HG02623 (cell line): ENCODE measurements at regions not wholly inside any gene's neighbourhood (a gene's known extent, or its start where the extent isn't known, plus 50 kb on each side); places are given as distances from the start of the nearest gene placed in this dataset.
A peak's percentile ranks its signal among the peaks of the same experiment; 100 is the strongest.
"Not testable (repeated sequence)": the region's sequence is repeated elsewhere in the genome, so short reads cannot be mapped to it uniquely, and the experiment has no call there.

Experiments
- ATAC-seq: cut with Tn5 transposase; IDR thresholded peaks from one replicate; pipeline ENCODE4 v1.9.1; 2021; ENCODE audit warnings: moderate library complexity; ENCODE audit not compliant: unreplicated experiment

DNA sequence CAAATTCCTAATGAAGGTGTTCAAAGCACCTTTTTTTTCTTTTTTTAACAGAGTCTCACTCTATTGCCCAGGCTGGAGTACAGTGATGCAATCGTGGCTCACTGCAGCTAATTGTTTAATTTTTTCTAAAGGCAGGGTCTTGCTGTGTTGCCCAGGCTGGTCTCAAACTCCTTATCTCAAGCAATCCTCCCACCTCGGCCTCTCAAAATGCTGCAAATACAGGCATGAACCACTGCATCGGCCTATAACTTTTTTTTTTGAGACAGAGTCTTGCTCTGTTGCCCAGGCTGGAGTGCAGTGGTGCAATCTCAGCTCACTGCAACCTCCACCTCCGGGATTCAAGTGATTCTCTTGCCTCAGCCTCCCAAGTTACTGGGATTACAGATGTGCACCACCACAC is 113.9 kb upstream of the CXADR start:
- ATAC-seq = not testable (repeated sequence)

DNA sequence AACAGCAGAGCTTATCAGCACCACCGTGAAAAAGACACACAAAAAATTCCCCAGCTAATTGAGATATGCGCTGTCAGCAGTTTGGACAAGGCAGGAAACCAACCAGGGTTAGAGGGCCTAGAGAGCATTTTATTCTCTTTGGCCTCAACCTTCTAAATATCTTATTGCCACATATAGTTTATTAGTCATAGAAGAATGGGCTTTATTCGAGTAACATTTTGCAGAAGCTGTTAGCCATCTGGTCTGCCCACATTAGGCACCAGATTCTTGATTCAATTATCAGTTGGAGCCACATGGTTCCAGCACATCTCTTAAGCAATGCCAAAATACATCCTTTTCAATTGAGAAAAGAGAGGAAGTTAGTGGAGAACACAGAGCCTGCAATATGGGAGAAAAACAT is 109.9 kb upstream of the CXADR start:
- ATAC-seq = no peak

GRCh38 chr21:17406202-17406601 is 106.6 kb upstream of the CXADR start:
- ATAC-seq = no peak

DNA sequence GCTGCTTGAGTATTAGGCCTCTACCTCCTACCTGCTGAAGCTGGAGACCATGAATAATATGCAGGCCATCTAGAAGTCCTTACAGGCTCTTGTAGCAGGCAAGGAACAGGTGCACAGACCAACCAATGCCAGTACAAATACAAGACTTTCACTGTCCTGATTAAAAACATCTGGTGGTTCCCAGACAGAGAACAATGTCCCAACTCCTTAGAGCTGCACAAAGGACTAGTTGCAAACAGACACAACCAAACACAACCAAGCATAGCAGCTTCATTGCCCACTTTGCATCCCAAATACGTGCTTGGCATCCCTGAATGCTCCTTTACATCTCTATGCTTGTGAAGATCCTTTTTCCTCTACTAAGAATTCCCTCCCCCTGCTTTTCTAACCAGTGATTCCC is 98.1 kb upstream of the CXADR start:
- no peak for ATAC-seq

DNA sequence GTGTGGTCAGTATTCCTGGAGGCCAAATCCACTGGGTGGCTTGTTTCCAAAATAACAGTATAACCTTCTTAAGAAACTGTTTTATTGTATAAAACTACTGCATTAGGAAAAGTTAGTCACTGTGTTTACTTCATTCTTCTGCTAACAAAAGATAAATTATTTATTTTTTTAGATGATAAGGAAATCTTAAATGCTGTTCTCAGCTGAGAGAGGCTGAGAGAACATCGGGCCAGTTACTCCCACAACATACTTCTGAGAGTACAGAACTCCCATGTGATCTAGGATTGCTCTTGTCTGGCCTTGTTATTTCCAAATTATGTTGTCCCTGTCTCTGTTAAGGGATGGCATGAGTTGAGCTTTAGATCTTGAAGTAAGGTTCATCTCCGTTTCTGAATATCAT is 96.7 kb upstream of the CXADR start:
- ATAC-seq = no peak

DNA sequence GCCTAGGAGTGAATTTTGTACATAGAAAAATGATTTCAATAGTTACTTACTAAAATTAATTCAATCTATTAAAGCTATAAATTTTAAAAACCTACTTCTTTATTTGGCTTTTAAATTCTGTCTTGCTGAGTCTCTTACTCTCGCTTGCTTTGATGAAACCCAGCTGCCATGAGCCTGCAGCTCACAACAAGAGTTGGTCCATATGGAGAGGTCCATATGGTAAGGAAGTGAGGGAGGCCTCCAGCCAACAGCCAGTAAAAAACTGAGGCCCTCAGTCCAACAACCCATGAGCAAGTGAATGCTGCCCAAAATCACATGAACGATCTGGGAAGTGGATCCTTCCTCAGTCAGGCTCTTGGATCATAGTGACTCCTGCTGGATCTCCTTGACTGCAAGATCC is 89.9 kb upstream of the CXADR start:
- no peak for ATAC-seq

DNA sequence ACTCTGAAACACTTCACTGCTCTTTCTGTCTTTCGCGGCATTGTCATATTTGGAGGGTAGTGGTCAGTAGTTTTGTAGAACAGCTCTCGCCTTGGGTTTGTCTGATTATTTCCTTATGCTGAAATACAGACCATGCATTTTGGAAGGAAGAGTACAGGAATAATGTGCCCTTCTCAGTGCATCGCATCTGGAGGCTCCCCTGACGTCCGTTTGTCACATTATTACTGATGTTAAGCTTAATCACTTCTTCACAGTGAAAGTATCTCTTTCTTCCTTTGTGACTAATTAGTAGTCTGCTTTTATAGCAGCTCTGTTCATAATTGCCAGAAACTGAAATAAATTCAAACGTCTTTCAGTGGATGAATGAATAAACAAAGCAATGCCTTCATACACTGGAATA is 85.7 kb upstream of the CXADR start:
- no peak for ATAC-seq

GRCh38 chr21:17427831-17428483 is 84.9 kb upstream of the CXADR start:
- ATAC-seq = peak; percentile 91

DNA sequence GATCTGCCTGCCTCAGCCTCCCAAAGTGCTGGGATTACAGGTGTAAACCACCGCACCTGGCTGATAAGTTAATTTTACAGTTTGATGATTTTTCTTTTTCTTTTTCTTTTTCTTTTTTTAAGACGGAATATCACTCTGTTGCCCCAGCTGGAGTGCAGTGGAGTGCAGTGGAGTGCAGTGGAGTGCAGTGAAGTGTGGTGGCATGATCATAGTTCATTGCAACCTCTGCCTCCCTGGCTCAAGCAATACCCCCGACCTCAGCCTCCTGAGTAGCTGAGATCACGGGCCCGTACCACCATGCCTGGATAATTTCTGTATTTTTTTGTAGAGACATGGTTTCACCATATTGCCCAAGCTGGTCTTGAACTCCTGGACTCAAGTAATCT is 84.4 kb upstream of the CXADR start:
- peak; percentile 82 for ATAC-seq

DNA sequence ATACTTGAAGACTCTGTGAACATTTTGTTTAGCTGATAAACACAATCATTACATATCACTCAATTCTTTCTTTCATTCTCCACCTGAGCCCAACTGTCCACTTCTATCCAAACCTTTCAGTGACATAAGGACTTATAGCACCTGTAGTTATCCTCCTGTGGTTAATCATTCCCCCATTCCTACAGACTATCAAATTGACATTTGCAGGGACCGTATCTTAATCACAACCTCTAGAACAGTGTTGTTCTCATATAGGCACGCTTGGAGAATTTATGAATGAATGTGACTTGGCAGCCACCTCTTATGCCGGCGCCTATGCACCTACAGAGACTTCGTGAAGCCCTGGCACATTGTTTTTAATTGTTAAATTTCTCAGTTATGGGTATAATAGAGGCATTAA is 83.9 kb upstream of the CXADR start:
- ATAC-seq = no peak

DNA sequence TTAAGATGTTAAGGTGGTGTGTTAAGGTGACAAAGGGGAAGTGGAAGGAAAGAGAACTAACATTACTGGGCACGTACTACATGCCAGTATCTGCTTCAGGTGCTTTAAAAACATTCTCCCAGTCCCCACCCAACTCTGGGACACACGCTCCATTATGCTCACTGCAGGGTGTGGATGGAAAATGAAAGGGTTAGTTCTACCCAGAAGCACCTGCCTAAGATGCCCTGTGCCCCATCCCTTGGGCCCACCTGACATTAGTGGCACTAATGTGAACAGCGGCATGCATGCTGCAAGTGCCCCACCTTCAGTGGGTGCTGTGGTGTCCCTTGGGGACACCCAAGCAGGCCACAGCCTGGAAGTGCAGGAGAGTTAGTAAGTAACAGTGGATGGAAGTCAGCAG is 82.9 kb upstream of the CXADR start:
- ATAC-seq = no peak

DNA sequence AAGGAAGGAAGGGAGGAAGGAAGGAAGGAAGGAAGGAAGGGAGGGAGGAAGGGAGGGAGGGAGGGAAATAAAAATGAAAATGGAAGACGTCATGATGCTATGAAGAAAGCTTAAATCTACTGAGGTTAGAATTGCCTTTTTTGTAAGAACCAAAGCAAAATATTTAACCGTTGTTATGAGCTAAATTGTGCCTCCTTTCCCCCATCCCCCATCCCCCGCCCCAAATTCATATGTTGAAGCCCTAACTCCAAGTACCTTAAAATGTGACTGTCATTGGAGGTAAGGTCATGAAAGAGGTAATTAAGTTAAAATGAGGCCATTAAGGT is 80.1 kb upstream of the CXADR start:
- ATAC-seq = no peak

GRCh38 chr21:17433730-17434129 is 79.1 kb upstream of the CXADR start:
- ATAC-seq = no peak

DNA sequence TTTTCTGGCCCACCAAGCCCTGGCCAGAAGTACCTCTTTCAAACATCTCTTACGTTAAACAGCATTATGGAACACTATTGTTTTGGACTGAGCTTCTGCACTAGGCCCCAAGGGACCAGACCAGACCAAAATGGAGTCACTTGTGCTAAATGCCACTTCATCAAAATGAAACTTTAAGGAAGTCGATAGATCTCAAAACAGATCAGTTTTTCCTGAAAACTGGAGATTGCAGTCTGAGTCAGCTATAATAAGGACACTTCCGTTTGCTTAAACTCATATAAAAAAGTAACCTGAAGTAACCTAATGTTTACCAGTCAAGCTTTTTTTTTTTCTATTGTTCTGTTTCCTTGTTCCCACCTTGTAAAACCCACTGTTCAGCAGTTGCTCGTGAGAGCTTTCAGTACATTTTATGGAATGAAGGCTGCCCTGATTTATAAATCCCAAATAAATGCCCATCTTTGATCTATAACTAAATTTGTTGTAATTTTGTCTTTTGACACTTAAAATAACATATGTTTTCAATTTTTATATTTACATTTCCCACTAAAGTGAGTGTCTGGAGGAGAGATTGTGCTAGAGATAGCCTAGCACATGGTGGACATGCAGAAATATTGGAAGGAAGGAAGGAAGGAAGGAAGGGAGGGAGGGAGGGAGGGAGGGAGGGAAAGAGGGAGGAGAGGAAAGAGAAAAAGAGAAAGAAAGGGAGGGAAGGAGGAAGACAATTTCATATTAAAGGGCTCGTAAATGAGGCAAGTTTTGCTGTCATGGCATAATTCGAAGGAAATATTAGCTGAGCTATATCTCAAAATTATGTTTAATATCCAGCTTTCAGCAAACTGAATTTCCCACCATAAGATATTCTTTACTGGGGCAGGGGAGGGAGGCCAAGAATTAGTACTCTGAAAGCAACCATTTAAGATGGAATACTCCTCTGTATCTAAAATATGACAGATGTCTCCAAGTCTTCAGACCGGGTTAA is 77.0 kb upstream of the CXADR start:
- no peak for ATAC-seq

DNA sequence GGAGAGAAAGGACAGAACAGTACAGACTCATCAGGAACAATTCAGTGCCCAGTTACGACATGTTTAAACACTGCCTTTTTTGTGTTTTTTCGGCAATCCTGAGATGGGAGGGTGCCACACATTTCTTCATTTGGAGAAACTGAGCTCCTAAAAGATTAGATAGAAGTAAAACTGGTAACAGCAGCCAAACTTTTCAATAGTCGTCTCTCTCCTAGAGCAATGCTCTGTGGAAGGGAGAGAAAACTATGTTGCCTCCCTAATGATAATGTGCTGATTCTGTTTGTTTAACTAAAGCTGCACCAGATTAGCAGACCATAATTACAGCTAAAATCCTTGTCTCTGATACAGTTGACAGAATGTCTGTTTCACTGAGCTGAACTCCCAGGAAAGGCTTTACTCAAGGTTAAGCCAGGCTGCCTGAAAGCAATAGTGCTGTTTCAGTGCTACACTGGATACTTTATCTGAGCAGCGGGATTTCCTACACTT is 76.2 kb upstream of the CXADR start:
- ATAC-seq = no peak

DNA sequence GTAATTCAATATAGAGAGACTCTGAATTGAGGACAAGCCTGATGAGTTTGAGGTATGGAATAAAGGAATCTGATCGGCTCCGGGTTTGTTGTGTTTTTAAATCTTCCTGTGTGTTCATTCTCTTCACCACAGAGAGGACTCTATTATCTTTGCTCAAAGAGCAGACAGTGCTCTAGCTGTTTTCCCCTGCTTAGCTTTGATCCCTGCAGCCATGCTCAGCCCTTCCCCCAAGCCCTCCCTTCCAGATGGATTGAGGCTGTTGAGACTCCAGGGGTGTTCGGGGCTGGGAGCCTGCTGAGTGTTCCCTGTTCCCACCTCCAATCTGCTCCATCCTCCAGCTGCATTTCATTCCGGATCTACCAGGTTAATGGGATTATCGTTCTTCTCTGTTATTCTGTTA is 74.2 kb upstream of the CXADR start:
- ATAC-seq = no peak

DNA sequence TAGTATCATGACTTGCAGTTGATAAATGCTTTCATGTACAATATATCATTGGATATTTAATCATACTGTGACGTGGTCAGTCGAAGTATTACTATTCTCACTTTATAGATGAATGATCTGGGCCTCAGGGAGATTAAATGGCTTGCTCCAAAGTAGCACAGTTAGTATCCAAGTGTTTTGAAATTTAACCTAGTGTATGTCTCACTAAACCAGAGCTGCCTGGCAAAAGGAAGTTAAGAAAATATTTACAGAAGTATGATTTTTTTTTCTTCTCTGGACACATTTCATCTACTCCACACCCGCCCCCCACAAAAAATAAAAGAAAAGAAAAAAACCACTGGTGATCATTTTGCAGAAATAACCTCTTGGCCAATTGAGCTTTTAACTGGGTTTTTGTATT is 71.9 kb upstream of the CXADR start:
- no peak for ATAC-seq

GRCh38 chr21:17441370-17441769 is 71.5 kb upstream of the CXADR start:
- no peak for ATAC-seq

DNA sequence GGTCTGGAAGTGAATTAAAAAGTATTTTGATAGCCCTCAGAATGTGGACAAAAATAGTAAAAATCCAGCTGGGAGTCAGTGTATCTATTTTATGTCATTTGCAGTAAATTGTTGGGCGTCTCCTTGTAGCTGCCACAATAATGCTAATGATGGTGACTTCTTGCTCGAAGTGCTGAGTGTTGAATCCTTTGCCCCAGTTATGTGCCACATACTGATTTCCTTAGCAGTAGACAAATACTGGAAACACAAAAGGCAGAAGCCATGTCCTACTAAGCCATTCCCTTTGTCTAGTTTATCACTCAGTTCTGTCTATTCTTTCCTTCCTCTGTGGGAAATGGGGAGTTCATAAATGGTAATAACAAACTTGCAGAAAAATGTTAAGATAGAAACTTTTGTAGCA is 70.7 kb upstream of the CXADR start:
- ATAC-seq = no peak

DNA sequence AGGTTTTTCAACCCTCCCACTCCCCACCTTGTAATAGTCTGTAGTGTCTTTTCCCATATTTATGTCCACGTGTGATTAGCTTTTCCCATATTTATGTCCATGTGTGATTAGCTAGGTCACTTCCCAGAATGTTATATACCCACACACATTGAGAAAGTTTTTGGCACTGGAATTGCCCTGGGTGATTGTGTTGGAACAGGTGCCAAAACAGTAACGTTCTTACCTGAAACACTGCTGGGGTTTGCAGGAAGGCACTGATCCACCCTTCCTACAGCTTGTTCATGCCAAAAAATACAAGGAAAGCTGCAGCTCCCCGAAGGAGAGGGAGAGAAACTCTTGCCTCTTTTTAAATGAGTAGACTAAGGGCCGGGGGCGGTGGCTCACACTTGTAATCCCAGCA is 68.0 kb upstream of the CXADR start:
- no peak for ATAC-seq

GRCh38 chr21:17446737-17447136 is 66.1 kb upstream of the CXADR start:
- no peak for ATAC-seq

DNA sequence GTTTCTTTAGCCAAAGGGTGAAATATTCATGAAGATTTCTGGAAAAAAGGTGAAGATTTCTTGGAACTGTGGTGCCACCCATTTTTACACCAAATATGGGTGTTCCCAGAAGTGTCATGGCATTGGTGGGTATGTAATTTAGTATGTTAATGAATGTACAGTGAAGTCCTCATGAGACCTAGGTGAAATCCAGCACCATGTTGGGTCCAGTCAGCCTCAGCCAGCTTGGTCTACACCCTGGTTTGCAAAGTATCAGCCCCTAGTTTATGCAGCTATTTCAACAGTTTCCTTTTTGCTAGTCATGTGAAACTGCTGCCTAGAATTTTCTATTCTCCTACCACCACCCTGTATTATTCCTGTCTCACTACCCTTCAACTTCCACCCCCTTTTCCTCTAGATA is 63.1 kb upstream of the CXADR start:
- no peak for ATAC-seq
